K562 (cell line): ENCODE measurements at regions not wholly inside any gene's neighbourhood (a gene's known extent, or its start where the extent isn't known, plus 50 kb on each side); places are given as distances from the start of the nearest gene placed in this dataset.

ENCODE experiments used
- ATAC-seq: fragments of 200-7000 bp; cut with Tn5 transposase; 3 replicates; pipeline ENCODE4 v1.9.1; 2020; ENCODE audit warnings: moderate library complexity
- BruUV-seq: library from RNA; stranded (reverse); fragments of 400-500 nt; replicated peaks from 2 replicates; lab custom pipeline; 2021; lab: Mats Ljungman, UMichigan
- CTCF ChIA-PET: fragments of 300-600 bp; formaldehyde crosslinking; extraction: SDS; loops from one replicate; lab custom pipeline; 2021; ENCODE audit warnings: low intra/inter-chr PET ratio; lab: Yijun Ruan, JAX
- POLR2A ChIA-PET: fragments of 300-600, 350-650 bp; sonication (Branson Sonifier 250); formaldehyde crosslinking; extraction: SDS; loops from one replicate; lab custom pipeline; 2021; ENCODE audit warnings: antibody characterized with exemption, inconsistent platforms; lab: Yijun Ruan, JAX
- DNase-seq, 4 experiments: peaks; one replicate each; pipeline versions ENCODE4 v3.0.0 to v3.0.0-alpha.2; 2011 to 2018; ENCODE audit warnings: low spot score in 3 of 4, mixed read lengths in 3 of 4; ENCODE audit errors: extremely low read depth in 1 of 4
- FAIRE-seq: peaks from 2 replicates; lab custom pipeline; 2011; peaks lifted over from hg19 to GRCh38; lab: Jason Lieb, UNC
- H2AFZ ChIP-seq: 2 replicates; pipeline ENCODE4 v1.6.0; 2011; ENCODE audit warnings: low read depth, low read length, control low read depth, inconsistent platforms
- H3K27ac ChIP-seq: fragments of 200-600 bp; 3 replicates; pipeline ENCODE4 v1.8.0; 2011; ENCODE audit warnings: low read depth, mild to moderate bottlenecking, control low read depth, inconsistent platforms, low read length, moderate library complexity, mixed read lengths; ENCODE audit errors: extremely low read depth
- H3K27me3 ChIP-seq, 2 experiments: fragments of 300-600 bp in 1 of 2; 2 replicates in 1 of 2; 3 replicates in 1 of 2; pipeline versions ENCODE4 v1.6.0 to v1.8.0; 2011; ENCODE audit warnings: inconsistent platforms in 2 of 2, low read length in 2 of 2, mild to moderate bottlenecking in 1 of 2, mixed read lengths in 1 of 2, moderate library complexity in 1 of 2; ENCODE audit not compliant: control insufficient read depth in 2 of 2, insufficient read depth in 2 of 2
- H3K36me3 ChIP-seq: fragments of 300-600 bp; 3 replicates; pipeline ENCODE4 v1.8.0; 2011; ENCODE audit warnings: mild to moderate bottlenecking, low read length, inconsistent platforms; ENCODE audit not compliant: control insufficient read depth, insufficient read depth
- H3K4me1 ChIP-seq, 2 experiments: fragments of 200-600 bp in 1 of 2; replicated peaks in 1 of 2; 2 replicates in 1 of 2; 3 replicates in 1 of 2; pipeline versions ENCODE4 v1.5.1 to v1.8.0; 2011; ENCODE audit warnings: inconsistent platforms in 2 of 2, low read length in 2 of 2, mild to moderate bottlenecking in 1 of 2, mixed read lengths in 1 of 2, moderate library complexity in 1 of 2; ENCODE audit not compliant: control insufficient read depth in 2 of 2, insufficient read depth in 2 of 2
- H3K4me2 ChIP-seq: 2 replicates; pipeline ENCODE4 v1.6.1; 2011; ENCODE audit warnings: low read length, control low read depth, inconsistent platforms, mixed read lengths; ENCODE audit not compliant: insufficient read depth
- H3K4me3 ChIP-seq: fragments of 200-600 bp; sonication (generic), shearing (Covaris generic); 2 replicates; pipeline ENCODE4 v1.5.1; 2016; ENCODE audit warnings: control low read depth, inconsistent platforms
- H3K79me2 ChIP-seq: fragments of 200-600 bp; 3 replicates; pipeline ENCODE4 v1.8.0; 2011; ENCODE audit warnings: low read length, inconsistent platforms; ENCODE audit not compliant: control insufficient read depth, insufficient read depth
- H3K9ac ChIP-seq, 2 experiments: 2 replicates each; pipeline versions ENCODE4 v1.6.0 to v1.6.1; 2011; ENCODE audit warnings: low read depth in 2 of 2, low read length in 2 of 2, control low read depth in 1 of 2, inconsistent platforms in 1 of 2, mild to moderate bottlenecking in 1 of 2, mixed read lengths in 1 of 2; ENCODE audit not compliant: insufficient read depth in 1 of 2
- H3K9me1 ChIP-seq: one replicate; pipeline ENCODE4 v1.6.0; 2011; ENCODE audit warnings: inconsistent platforms, mild to moderate bottlenecking, low read length, moderate library complexity; ENCODE audit not compliant: control insufficient read depth, insufficient read depth
- H3K9me3 ChIP-seq: replicated peaks from 2 replicates; pipeline ENCODE4 v1.5.1; 2011; ENCODE audit warnings: low read depth, low read length, inconsistent platforms; ENCODE audit not compliant: control insufficient read depth, insufficient read depth
- H4K20me1 ChIP-seq: replicated peaks from 2 replicates; pipeline ENCODE4 v1.6.1; 2011; ENCODE audit warnings: low read length, inconsistent platforms, mixed read lengths; ENCODE audit not compliant: control insufficient read depth, insufficient read depth
- CTBP1 ChIP-seq: fragments of 450-650 bp; IDR thresholded peaks from 2 replicates; pipeline ENCODE4 v1.6.1; 2016; ENCODE audit warnings: borderline replicate concordance
- ELF2 ChIP-seq: fragments of 250-450 bp; sonication (Bioruptor Pico); IDR thresholded peaks from 2 replicates; pipeline ENCODE4 v1.5.0; 2021; ENCODE audit warnings: mild to moderate bottlenecking
- ESRRB ChIP-seq: fragments of 250-450 bp; sonication (Bioruptor Pico); IDR thresholded peaks from 2 replicates; pipeline ENCODE4 v1.5.0; 2020; ENCODE audit warnings: mild to moderate bottlenecking, moderate library complexity, borderline replicate concordance
- SAFB ChIP-seq: fragments of 200-400 bp; formaldehyde crosslinking; IDR thresholded peaks from 2 replicates; pipeline ENCODE4 v1.6.1; 2017; ENCODE audit warnings: low read depth, low read length, borderline replicate concordance
- ZNF121 ChIP-seq: sonication (generic); formaldehyde crosslinking; conservative IDR thresholded peaks from 2 replicates; pipeline ENCODE4 v1.8.0; 2022; ENCODE audit warnings: missing genetic modification reagents
- ZNF79 ChIP-seq: fragments of 250-450 bp; sonication (Bioruptor Pico); IDR thresholded peaks from 2 replicates; pipeline ENCODE4 v1.4.0; 2020; ENCODE audit warnings: low read depth, mild to moderate bottlenecking, moderate library complexity
- WGBS: fragments of 100-300 bp; shearing (Covaris generic); methylation state at CpG from one replicate; pipeline ENCODE4 v1.1.6; 2016; ENCODE audit warnings: low coverage, mixed read lengths; ENCODE audit not compliant: insufficient coverage; ENCODE audit errors: missing lambda C conversion rate; 5-methylcytosine and 5-hydroxymethylcytosine counted together
- in situ Hi-C: fragments of 300-500 bp; cut with MboI; formaldehyde crosslinking; loops from 4 replicates; pipeline ENCODE4 v1.15.0; 2018; ENCODE audit warnings: inconsistent platforms, mixed read lengths
- intact Hi-C: fragments of 100-400 bp; cut with micrococcal nuclease; formaldehyde crosslinking; loops from 2 replicates; pipeline ENCODE4 v1.14.2; 2022

GRCh38 chr6:168844821-168845609 is 404.0 kb downstream of the SMOC2 start:
- under 1% methylated on average over 20 of the region's 20 CpGs for WGBS
- no peak for TF ChIP-seq SAFB
- TF ChIP-seq ZNF79: no peak
- TF ChIP-seq ZNF121 (CRISPR knock-in tag): no peak
- TF ChIP-seq ESRRB (CRISPR knock-in tag): no peak
- TF ChIP-seq ELF2 (CRISPR knock-in tag): no peak
- no peak for TF ChIP-seq CTBP1
- POLR2A ChIA-PET: no interaction called here

More at GRCh38 chr6:168844821-168845609, 404.0 kb downstream of the SMOC2 start:
- H3K4me1 ChIP-seq: no peaks in the 10 kb centered on the region
- no peak overlapping the region for H3K4me2 ChIP-seq
- no peaks in the 10 kb centered on the region for H3K9me1 ChIP-seq
- no peak for FAIRE-seq
- no peak overlapping the region for H3K9ac ChIP-seq
- H3K36me3 ChIP-seq: no peaks in the 10 kb centered on the region
- intact Hi-C loops (no loop called here), in situ Hi-C loops (no loop called here)
- no peaks in the 10 kb centered on the region; the same call in 1 of the 2 replicates for H4K20me1 ChIP-seq
- H2AFZ ChIP-seq: no peak overlapping the region
- no peaks in the 10 kb centered on the region for H3K9me3 ChIP-seq
- no peak overlapping the region for H3K4me3 ChIP-seq
- no peak for DNase-seq
- no TSS peak for BruUV-seq
- ATAC-seq: no peak
- no peaks in the 10 kb centered on the region for H3K79me2 ChIP-seq
- CTCF ChIA-PET: no interaction called here
- H3K27ac ChIP-seq: no peak overlapping the region
- peaks cover 24 to 40% of the 10 kb centered on the region in 2 experiments; a peak in 4 of 5 replicates for H3K27me3 ChIP-seq
